Panc1 (cell line): ENCODE measurements at regions not wholly inside any gene's neighbourhood (a gene's known extent, or its start where the extent isn't known, plus 50 kb on each side); places are given as distances from the start of the nearest gene placed in this dataset.

ENCODE experiments used
- SIN3A ChIP-seq: IDR thresholded peaks from 2 replicates; pipeline ENCODE4 v1.6.1; 2012; ENCODE audit warnings: low read depth, mild to moderate bottlenecking, low read length, moderate library complexity, borderline replicate concordance; ENCODE audit not compliant: insufficient read depth
- TF ChIP-seq, protein P1 (sequence below): fragments of 450-650 bp; IDR thresholded peaks from 2 replicates; pipeline ENCODE4 v1.5.1; 2017; ENCODE audit warnings: mild to moderate bottlenecking

DNA sequence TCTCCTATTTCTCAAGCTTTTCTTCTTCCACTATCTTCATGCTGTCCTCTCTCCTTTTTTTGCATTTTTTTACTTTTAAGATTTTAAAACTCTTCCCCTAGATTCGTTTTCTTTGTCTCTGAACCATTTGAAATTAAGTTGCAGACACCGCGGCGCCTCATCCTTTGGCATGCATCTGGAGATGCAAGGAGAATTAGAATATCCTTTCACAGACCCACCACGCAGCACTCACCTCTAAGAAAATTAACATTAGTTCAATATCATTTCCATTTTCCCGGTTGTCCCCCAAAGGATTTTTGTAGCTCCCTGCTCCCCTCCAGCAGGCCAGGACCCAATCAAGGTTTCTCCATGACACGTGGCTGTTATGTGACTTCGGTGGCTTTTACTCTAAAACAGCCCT, 88.8 kb downstream of the C1QL2 start:
- TF ChIP-seq, protein P1, sequence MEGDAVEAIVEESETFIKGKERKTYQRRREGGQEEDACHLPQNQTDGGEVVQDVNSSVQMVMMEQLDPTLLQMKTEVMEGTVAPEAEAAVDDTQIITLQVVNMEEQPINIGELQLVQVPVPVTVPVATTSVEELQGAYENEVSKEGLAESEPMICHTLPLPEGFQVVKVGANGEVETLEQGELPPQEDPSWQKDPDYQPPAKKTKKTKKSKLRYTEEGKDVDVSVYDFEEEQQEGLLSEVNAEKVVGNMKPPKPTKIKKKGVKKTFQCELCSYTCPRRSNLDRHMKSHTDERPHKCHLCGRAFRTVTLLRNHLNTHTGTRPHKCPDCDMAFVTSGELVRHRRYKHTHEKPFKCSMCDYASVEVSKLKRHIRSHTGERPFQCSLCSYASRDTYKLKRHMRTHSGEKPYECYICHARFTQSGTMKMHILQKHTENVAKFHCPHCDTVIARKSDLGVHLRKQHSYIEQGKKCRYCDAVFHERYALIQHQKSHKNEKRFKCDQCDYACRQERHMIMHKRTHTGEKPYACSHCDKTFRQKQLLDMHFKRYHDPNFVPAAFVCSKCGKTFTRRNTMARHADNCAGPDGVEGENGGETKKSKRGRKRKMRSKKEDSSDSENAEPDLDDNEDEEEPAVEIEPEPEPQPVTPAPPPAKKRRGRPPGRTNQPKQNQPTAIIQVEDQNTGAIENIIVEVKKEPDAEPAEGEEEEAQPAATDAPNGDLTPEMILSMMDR, result no peak
- no peak for TF ChIP-seq SIN3A
